NCI-H82 treated with DMSO at 0.1 percent for 48 hours (cell line): ENCODE measurements at regions not wholly inside any gene's neighbourhood (a gene's known extent, or its start where the extent isn't known, plus 50 kb on each side); places are given as distances from the start of the nearest gene placed in this dataset.

Experiments
- DNase-seq: peaks from one replicate; lab custom pipeline; 2025; ENCODE audit not compliant: unreplicated experiment; lab: John Stamatoyannopoulos, UW

- no peak for DNase-seq
Measured at GRCh38 chr17:45679426-45679825, 104.7 kb upstream of the CRHR1 start.

- DNase-seq = no peak
Measured at GRCh38 chr17:45680360-45680759, 103.8 kb upstream of the CRHR1 start.

- DNase-seq = no peak
Measured at GRCh38 chr17:45681706-45682105, 102.4 kb upstream of the CRHR1 start.

- no peak for DNase-seq
Measured at GRCh38 chr17:45686250-45686649, 97.9 kb upstream of the CRHR1 start.

- DNase-seq = peak; percentile 46
Measured at GRCh38 chr17:45687594-45687993, 96.5 kb upstream of the CRHR1 start.

GRCh38 chr17:45688353-45688752, 95.8 kb upstream of the CRHR1 start:
- no peak for DNase-seq

- no peak for DNase-seq
Measured at GRCh38 chr17:45688820-45689219, 95.3 kb upstream of the CRHR1 start.

- no peak for DNase-seq
Measured at GRCh38 chr17:45689451-45689850, 94.7 kb upstream of the CRHR1 start.

- no peak for DNase-seq
Measured at GRCh38 chr17:45690625-45691275, 93.4 kb upstream of the CRHR1 start.

- DNase-seq = no peak
Measured at GRCh38 chr17:45692661-45693060, 91.5 kb upstream of the CRHR1 start.

GRCh38 chr17:45693792-45694191, 90.3 kb upstream of the CRHR1 start:
- DNase-seq = no peak

- no peak for DNase-seq
Measured at GRCh38 chr17:45696442-45696841, 87.7 kb upstream of the CRHR1 start.

- DNase-seq = no peak
Measured at GRCh38 chr17:45697076-45697475, 87.0 kb upstream of the CRHR1 start.

GRCh38 chr17:45700171-45701090, 83.7 kb upstream of the CRHR1 start:
- DNase-seq = no peak

GRCh38 chr17:45702666-45703266, 81.4 kb upstream of the CRHR1 start:
- no peak for DNase-seq

- no peak for DNase-seq
Measured at GRCh38 chr17:45703348-45703747, 80.8 kb upstream of the CRHR1 start.

- no peak for DNase-seq
Measured at GRCh38 chr17:45703806-45704205, 80.3 kb upstream of the CRHR1 start.

- DNase-seq = no peak
Measured at GRCh38 chr17:45704251-45704650, 79.9 kb upstream of the CRHR1 start.

- DNase-seq = no peak
Measured at GRCh38 chr17:45705123-45706009, 78.8 kb upstream of the CRHR1 start.

GRCh38 chr17:45706033-45706432, 78.1 kb upstream of the CRHR1 start:
- no peak for DNase-seq

GRCh38 chr17:45708707-45709290, 75.3 kb upstream of the CRHR1 start:
- DNase-seq = no peak
